Omental fat pad (tissue), 3 donors: ENCODE measurements at regions not wholly inside any gene's neighbourhood (a gene's known extent, or its start where the extent isn't known, plus 50 kb on each side); places are given as distances from the start of the nearest gene placed in this dataset.

ENCODE experiments used
- ATAC-seq: fragments of 150-250 bp; one replicate; pipeline ENCODE4 v1.9.1; 2016; ENCODE audit warnings: mild to moderate bottlenecking, moderate library complexity; ENCODE audit not compliant: low FRiP score
- DNase-seq: peaks from one replicate; pipeline ENCODE4 v3.0.0-alpha.2; 2019; ENCODE audit warnings: low spot score
- CTCF ChIP-seq, 3 donors: fragments of 450-650 bp; IDR thresholded peaks; one replicate each; pipeline ENCODE4 v1.5.1; 2016 to 2017; ENCODE audit warnings: antibody characterized with exemption in 3 of 3, mild to moderate bottlenecking in 3 of 3, moderate library complexity in 2 of 3

GRCh38 chrX:33379839-33380238 lies 168.5 kb upstream of the DMD start:
- ATAC-seq: peak; percentile 70
- no peak for TF ChIP-seq CTCF (IDR thresholded peaks at IDR 0.05)
- DNase-seq: no peak

DNA sequence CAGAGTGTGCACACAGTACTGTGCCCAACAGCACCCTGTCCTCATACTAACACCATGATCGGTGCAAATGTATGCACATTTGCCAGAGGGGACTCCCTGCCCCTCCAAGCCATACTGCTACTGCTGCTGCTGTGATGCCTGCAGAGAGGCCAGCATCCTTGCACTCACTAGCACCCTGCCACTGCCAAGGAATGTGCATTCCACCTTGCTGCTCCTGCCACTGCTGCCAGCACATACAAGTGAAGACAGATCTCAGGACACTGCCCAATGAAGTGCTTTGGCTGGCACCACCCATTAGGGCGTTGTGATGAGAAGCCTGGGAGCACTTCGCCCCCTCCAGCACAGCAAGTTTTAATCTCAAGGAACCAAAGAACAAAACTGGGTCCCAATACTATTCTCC lies 146.3 kb upstream of the DMD start:
- no peak for TF ChIP-seq CTCF (IDR thresholded peaks at IDR 0.05)
- DNase-seq: no peak
- ATAC-seq: no peak

GRCh38 chrX:33339219-33339618 lies 127.9 kb upstream of the DMD start:
- ATAC-seq: no peak
- TF ChIP-seq CTCF (IDR thresholded peaks at IDR 0.05): no peak
- DNase-seq: no peak

DNA sequence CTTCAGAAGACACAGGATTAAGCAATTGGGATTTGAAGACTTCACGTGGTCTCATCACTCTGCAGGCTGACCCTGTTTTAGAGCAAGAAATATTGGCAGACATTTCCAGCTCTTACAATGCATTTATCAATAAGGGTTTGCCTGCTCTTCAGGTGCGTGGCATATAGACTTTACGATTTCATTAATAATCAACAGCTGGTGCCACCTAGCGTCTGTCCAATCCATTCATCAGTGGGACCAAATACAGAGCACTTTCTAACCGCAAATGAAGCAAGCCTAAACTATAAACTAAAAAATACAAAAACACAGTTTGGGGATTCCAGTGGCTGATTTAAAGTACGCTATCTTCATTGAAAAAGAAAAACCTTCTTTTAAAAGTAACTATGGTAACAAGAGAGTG lies 125.4 kb upstream of the DMD start:
- no peak for TF ChIP-seq CTCF (IDR thresholded peaks at IDR 0.05)
- ATAC-seq (no peak), DNase-seq (no peak)

GRCh38 chrX:33333271-33333670 lies 121.9 kb upstream of the DMD start:
- DNase-seq: no peak
- no peak for ATAC-seq
- no peak for TF ChIP-seq CTCF (IDR thresholded peaks at IDR 0.05)

DNA sequence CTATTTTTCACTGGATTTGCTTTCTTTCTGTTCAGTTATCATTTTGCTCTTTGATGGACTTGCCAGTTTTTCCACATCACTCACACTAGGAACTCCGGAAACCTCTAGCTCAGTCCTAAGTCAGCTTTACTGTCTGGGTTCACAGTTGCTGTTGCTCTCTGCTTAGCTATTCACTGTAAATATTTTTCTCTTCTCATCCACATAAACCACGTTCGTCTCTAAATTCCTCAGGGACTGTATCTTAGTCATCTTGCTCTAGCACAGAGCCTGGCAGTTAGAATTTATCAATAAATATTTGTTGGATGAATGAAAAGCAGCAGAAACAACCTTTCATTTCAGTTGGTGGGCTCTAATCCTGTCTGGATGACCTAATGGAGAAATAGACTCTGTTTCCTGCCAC lies 119.4 kb upstream of the DMD start:
- ATAC-seq (no peak), DNase-seq (no peak)
- TF ChIP-seq CTCF (IDR thresholded peaks at IDR 0.05): no peak

GRCh38 chrX:33324099-33324498 lies 112.8 kb upstream of the DMD start:
- TF ChIP-seq CTCF (IDR thresholded peaks at IDR 0.05): no peak
- DNase-seq (no peak), ATAC-seq (no peak)
